ENCODE measurements at regions not wholly inside any gene's neighbourhood (a gene's known extent, or its start where the extent isn't known, plus 50 kb on each side); places are given as distances from the start of the nearest gene placed in this dataset.
"Not testable (repeated sequence)": the region's sequence is repeated elsewhere in the genome, so short reads cannot be mapped to it uniquely, and the experiment has no call there.

DNA sequence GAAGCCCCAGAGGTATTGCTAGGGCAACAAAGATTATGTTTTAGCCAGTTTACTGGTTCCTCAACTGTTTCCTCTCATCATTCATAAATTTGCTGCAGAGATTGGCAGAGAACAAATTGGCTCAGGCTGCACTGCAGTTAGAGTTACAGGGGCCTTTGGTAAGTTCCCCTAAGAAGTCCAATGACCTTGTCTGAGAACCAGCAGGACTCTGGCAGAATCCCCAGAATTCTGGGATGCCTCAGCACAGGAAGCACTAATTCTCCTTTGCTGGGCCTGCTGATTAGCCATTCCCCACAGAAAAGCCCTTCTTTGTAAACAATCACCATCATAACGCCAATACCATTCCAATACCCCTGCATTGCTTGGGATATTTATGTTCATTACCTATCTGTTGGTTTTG, 151.3 kb downstream of the USP46 start:
- DNase-seq = peak in 33 of 58 donors; percentile 0 to 62 (median 20)

DNA sequence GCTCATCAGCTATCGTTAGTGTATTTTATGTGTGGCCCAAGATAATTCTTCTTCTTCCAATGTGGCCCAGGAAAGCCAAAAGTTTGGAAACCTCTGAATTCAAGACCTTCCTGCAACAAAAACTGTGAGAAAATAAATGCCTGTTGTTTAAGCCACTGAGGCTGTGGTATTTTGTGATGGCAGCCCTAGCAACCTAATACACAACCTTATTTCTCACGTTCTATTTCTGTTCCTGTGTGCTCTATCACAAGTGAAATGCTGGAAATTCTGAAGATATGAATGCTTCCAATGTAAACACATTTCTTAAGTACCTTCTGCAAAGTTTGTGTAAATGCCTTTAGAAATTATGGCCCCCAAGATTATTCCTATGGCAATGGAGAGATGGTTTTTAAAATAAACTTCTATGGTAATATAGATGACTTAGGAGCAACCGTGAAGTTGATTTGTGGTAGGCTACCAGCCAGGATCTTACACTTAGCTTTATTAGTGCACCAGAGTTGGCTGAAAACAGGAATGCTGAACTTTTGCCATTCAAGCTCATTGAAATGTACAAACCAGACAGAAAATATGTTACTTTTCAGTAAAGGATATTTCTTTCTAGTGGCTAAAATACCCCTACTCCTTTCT, 148.0 kb downstream of the USP46 start:
- no peak for DNase-seq

DNA sequence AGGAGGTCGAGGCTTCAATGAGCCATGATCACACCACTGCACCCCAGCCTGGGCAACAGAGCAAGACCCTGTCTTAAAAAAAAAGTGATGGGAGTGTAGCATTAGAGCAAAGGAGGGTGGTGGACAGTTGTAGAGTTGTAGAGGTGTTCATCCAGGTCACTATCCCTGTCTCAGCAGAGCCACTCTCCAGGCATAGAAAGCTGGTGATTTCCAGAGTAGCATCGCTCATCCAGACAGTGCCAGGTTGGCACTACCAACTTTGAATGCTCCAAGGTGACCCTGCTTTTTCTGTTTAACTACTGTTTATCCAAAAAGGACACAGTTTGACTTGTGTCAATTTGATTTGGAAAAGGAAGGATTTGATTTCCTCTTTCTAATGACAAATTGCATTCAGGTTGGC, 147.3 kb downstream of the USP46 start:
- no peak for DNase-seq

DNA sequence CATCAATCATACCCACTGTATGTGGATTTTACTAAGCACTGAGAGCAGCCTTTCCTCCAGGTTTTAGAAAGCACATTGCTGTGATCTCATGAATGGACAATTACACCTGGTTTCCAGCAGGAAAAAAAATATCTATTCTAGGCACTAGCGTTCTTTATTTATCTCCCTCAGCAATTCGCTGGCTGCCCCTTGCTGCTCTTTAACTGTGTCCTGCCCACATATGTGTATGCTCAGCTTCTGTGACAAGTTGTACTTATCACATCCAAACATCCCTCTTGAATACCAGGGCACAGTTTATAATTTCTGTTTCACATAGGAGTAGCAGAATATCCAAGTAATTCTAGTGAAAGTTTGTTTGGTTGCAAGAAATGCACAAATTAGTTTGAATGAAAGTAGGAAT, 146.8 kb downstream of the USP46 start:
- DNase-seq = no peak

DNA sequence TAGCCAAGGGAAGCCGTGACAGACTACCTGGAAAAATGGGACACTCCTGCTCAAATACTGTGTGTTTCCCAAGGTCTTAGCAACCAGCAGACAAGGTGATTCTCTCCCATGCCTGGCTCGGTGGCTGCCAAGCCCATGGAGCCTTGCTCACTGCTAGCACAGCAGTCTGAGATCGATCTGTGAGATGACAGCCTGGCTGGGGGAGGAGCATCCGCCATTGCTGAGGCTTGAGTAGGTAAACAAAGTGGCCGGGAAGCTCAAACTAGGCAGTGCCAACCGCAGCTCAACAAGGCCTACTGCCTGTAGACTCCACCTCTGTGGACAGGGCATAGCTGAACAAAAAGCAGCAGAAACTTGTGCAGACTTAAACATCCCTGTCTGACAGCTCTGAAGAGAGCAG, 137.0 kb downstream of the USP46 start:
- not testable (repeated sequence) for DNase-seq

DNA sequence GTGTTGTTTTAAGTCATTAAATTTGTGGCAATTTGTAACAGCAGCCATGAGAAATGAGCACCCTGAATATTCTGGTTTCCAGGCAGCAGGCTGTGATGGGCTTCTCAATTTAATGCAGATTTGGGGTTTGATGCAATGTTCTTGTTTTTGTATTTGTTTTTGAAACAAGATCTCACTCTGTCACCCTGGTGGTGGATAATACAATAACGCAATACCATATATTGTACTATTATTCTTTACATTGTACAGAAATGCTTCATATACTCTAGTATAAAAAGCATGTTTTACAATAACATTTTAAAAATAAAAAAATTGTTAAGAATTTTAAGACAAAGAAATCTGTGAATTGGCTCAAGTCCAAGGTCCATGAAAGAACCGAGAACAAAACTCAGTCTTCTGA, 129.1 kb downstream of the USP46 start:
- no peak for DNase-seq

DNA sequence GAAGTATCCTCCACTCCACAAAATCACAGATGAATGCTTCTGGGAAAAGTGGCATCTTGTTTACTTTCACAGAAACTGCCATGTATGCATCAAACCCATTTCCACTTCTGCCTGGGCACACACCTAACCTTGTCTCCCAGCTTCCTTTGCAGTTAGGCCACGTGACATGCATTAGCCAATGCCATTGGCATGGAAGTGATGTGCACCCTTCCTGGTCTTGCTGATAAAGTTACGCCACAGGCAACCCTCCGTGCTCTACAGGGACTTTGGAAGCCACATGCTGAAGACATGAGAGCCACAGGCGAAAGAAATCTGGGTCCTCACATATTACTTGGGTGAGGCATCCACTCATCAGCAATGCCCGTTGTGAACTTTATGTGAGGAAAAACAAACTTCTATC, 123.3 kb downstream of the USP46 start:
- DNase-seq = no peak

Measured in anterior cingulate cortex (tissue), 58 donors.